Neural progenitor cell (in vitro differentiated cells): ENCODE measurements at regions not wholly inside any gene's neighbourhood (a gene's known extent, or its start where the extent isn't known, plus 50 kb on each side); places are given as distances from the start of the nearest gene placed in this dataset.

Experiments
- DNase-seq: peaks from one replicate; pipeline ENCODE4 v3.0.0-alpha.2; 2016; ENCODE audit warnings: low spot score
- H2AFZ ChIP-seq: fragments of 200-600 bp; sonication (generic); replicated peaks from 2 replicates; pipeline ENCODE4 v1.6.1; 2016; ENCODE audit warnings: antibody characterized with exemption
- H3F3A ChIP-seq: fragments of 200-600 bp; sonication (generic); 2 replicates; pipeline ENCODE4 v1.6.1; 2016; ENCODE audit warnings: antibody characterized with exemption, low read depth
- H3K27ac ChIP-seq: fragments of 200-600 bp; sonication (generic); 2 replicates; pipeline ENCODE4 v1.5.1; 2016; ENCODE audit warnings: mild to moderate bottlenecking
- H3K27me3 ChIP-seq: fragments of 200-600 bp; sonication (generic); 2 replicates; pipeline ENCODE4 v1.6.1; 2016; ENCODE audit warnings: mild to moderate bottlenecking, moderate library complexity
- H3K36me3 ChIP-seq: fragments of 200-600 bp; sonication (generic); 2 replicates; pipeline ENCODE4 v1.5.1; 2016
- H3K4me1 ChIP-seq: fragments of 200-600 bp; sonication (generic); 2 replicates; pipeline ENCODE4 v1.6.1; 2016; ENCODE audit warnings: mixed run types
- H3K4me2 ChIP-seq: fragments of 200-600 bp; sonication (generic); 2 replicates; pipeline ENCODE4 v1.6.1; 2016
- H3K4me3 ChIP-seq: fragments of 200-600 bp; sonication (generic); 2 replicates; pipeline ENCODE4 v1.5.1; 2016
- H3K79me2 ChIP-seq: fragments of 200-600 bp; sonication (generic); 2 replicates; pipeline ENCODE4 v1.6.1; 2016; ENCODE audit warnings: low read depth
- H3K9ac ChIP-seq: fragments of 200-600 bp; sonication (generic); 2 replicates; pipeline ENCODE4 v1.6.1; 2016
- H3K9me3 ChIP-seq: fragments of 200-600 bp; sonication (generic); 2 replicates; pipeline ENCODE4 v1.5.1; 2016; ENCODE audit warnings: low read depth
- H4K20me1 ChIP-seq: fragments of 200-600 bp; sonication (generic); 2 replicates; pipeline ENCODE4 v1.6.1; 2016; ENCODE audit warnings: low read depth
- H3K27ac Mint-ChIP-seq: 3 replicates; pipeline ENCODE4 v1.8.0; 2021; ENCODE audit warnings: mixed read lengths
- H3K27me3 Mint-ChIP-seq: 2 replicates; pipeline ENCODE4 v1.8.0; 2022; ENCODE audit warnings: low read depth, mild to moderate bottlenecking, inconsistent platforms, moderate library complexity, mixed read lengths; ENCODE audit not compliant: insufficient read depth
- H3K36me3 Mint-ChIP-seq: 3 replicates; pipeline ENCODE4 v1.8.0; 2021; ENCODE audit warnings: mixed read lengths
- H3K4me1 Mint-ChIP-seq: 3 replicates; pipeline ENCODE4 v1.8.0; 2021; ENCODE audit warnings: mixed read lengths
- H3K4me3 Mint-ChIP-seq: 3 replicates; pipeline ENCODE4 v1.8.0; 2021; ENCODE audit warnings: mild to moderate bottlenecking, moderate library complexity, mixed read lengths
- H3K9me3 Mint-ChIP-seq: 3 replicates; pipeline ENCODE4 v1.8.0; 2020; ENCODE audit warnings: mixed read lengths
- EZH2 ChIP-seq: fragments of 200-600 bp; sonication (generic); IDR thresholded peaks from 2 replicates; pipeline ENCODE4 v1.6.1; 2017; ENCODE audit warnings: antibody characterized with exemption, mild to moderate bottlenecking, moderate library complexity
- EZH2phosphoT487 ChIP-seq: fragments of 200-600 bp; sonication (generic); IDR thresholded peaks from 2 replicates; pipeline ENCODE4 v1.6.1; 2017; ENCODE audit warnings: antibody characterized with exemption
- TF ChIP-seq, protein P1 (sequence below): fragments of 200-600 bp; sonication (generic); IDR thresholded peaks from 2 replicates; pipeline ENCODE4 v1.5.1; 2017; ENCODE audit warnings: antibody characterized with exemption, mild to moderate bottlenecking

DNA sequence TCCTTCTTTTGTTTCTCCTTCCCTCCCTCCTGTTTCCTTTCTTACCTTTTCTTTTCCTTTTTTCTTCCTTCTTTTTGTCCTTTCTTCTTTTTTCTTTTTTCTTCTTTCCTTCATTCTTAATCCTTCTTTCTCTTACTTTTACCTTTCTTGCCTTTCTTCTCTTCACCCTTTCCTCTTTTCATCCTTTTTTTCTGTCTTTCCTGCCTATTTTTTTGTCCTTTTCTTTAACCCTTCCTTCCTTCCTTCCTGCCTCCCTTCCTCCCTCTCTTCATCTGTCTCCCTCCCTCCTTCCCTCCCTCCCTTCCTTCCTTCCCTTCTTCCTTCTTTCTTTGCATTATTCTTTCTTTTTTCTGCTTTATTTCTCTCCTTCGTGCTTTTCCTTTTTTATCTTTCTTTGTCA is 160.7 kb downstream of the AXIN2 start:
- H3K27ac ChIP-seq, result no peak overlapping the region
- no peak overlapping the region for H3K4me3 ChIP-seq
- no peaks in the 10 kb centered on the region for H4K20me1 ChIP-seq
- H3K27me3 ChIP-seq, result no peaks in the 10 kb centered on the region
- Mint-ChIP-seq H3K36me3 (no peaks in the 10 kb centered on the region), H3K4me3 (no peak overlapping the region), H3K9me3 (peaks cover 6% of the 10 kb centered on the region), H3K27me3 (peaks cover 4% of the 10 kb centered on the region), H3K27ac (no peak overlapping the region), H3K4me1 (peaks cover 16% of the 10 kb centered on the region)
- H2AFZ ChIP-seq, result no peak overlapping the region
- no peaks in the 10 kb centered on the region for H3K79me2 ChIP-seq
- no peaks in the 10 kb centered on the region for H3K36me3 ChIP-seq
- no peak overlapping the region for H3K4me2 ChIP-seq
- TF ChIP-seq EZH2 (no peak), EZH2phosphoT487 (no peak)
- TF ChIP-seq, protein P1, sequence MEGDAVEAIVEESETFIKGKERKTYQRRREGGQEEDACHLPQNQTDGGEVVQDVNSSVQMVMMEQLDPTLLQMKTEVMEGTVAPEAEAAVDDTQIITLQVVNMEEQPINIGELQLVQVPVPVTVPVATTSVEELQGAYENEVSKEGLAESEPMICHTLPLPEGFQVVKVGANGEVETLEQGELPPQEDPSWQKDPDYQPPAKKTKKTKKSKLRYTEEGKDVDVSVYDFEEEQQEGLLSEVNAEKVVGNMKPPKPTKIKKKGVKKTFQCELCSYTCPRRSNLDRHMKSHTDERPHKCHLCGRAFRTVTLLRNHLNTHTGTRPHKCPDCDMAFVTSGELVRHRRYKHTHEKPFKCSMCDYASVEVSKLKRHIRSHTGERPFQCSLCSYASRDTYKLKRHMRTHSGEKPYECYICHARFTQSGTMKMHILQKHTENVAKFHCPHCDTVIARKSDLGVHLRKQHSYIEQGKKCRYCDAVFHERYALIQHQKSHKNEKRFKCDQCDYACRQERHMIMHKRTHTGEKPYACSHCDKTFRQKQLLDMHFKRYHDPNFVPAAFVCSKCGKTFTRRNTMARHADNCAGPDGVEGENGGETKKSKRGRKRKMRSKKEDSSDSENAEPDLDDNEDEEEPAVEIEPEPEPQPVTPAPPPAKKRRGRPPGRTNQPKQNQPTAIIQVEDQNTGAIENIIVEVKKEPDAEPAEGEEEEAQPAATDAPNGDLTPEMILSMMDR, result no peak
- peaks cover 6% of the 10 kb centered on the region for H3K4me1 ChIP-seq
- no peak overlapping the region for H3K9ac ChIP-seq
- H3K9me3 ChIP-seq, result no peaks in the 10 kb centered on the region
- no peak for DNase-seq
- no peaks in the 10 kb centered on the region for H3F3A ChIP-seq

DNA sequence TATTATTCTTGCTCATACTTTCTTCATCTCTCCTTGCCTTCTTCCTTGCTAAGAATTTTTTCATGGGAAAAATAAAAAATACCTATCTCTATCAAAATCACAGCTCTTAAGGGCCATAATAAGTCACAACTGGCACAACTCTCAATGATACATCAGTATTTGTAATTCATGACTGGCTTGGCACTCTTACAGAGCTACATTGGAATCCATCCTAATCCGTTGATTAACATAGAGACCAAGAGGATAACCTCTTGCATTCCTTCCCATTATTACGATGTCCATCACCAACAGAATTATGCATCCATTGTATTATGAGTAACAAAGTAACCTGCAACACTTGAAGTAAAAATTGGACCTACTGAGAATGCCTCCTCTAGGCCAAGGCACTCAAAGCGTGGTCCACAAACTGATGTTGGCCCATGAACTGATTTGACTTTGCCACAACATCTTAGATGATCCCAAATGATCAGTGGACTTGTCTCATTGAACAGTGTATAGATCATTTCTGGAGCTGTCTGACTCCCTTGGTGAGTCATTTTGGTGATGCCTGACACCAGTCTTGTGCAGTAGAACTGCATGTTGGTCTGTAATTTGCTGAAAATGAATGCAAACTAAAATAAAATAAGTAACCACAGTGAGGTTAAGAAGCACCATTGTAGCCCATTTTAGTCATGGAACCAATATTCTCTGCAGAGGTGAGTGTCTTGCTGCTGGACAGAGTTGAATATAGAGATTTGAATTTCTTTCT is 163.2 kb downstream of the AXIN2 start:
- Histone ChIP-seq H3K4me3 (no peak overlapping the region), H3K79me2 (no peaks in the 10 kb centered on the region), H3K4me1 (no peaks in the 10 kb centered on the region), H3F3A (no peaks in the 10 kb centered on the region), H3K27ac (no peak overlapping the region), H3K9ac (no peak overlapping the region), H3K4me2 (no peak overlapping the region), H4K20me1 (no peaks in the 10 kb centered on the region), H3K9me3 (no peaks in the 10 kb centered on the region), H3K36me3 (no peaks in the 10 kb centered on the region), H3K27me3 (no peaks in the 10 kb centered on the region), H2AFZ (no peak overlapping the region)
- Mint-ChIP-seq H3K9me3 (peaks cover 6% of the 10 kb centered on the region), H3K4me3 (no peak overlapping the region), H3K4me1 (peaks cover 17% of the 10 kb centered on the region), H3K27me3 (peaks cover 3% of the 10 kb centered on the region), H3K27ac (no peak overlapping the region), H3K36me3 (no peaks in the 10 kb centered on the region)
- TF ChIP-seq EZH2 (no peak), EZH2phosphoT487 (no peak)
- TF ChIP-seq, protein P1, result no peak
- DNase-seq, result no peak

DNA sequence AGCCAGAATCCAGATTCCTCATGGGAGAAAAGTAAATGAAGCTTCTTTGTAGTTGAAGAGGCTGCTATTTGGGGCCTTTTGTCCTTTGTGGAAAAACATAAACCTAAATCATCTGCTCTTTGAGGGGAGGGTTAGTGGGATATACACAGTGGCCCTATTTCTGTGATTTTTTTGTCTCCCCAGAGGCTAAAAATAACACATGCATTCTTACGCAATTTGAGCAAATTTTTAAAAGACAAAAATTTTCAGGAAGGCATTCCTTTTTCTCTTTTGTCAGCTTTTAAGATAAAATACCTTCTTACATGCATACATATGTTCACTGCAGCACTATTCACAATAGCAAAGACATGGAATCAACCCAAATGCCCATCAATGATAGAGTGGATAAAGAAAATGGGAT is 165.5 kb downstream of the AXIN2 start:
- peaks cover 11% of the 10 kb centered on the region for H3K4me1 Mint-ChIP-seq

More for the DNA sequence above, 165.5 kb downstream of the AXIN2 start:
- no peaks in the 10 kb centered on the region for H4K20me1 ChIP-seq
- H3K4me1 ChIP-seq, result no peaks in the 10 kb centered on the region
- H3K4me2 ChIP-seq, result no peak overlapping the region
- H3K27ac Mint-ChIP-seq, result no peak overlapping the region
- H3K4me3 Mint-ChIP-seq, result no peak overlapping the region
- H3K27ac ChIP-seq, result no peak overlapping the region
- DNase-seq, result no peak
- no peak overlapping the region for H2AFZ ChIP-seq
- peaks cover 4% of the 10 kb centered on the region for H3K9me3 Mint-ChIP-seq
- H3K36me3 Mint-ChIP-seq, result no peaks in the 10 kb centered on the region
- no peak overlapping the region for H3K9ac ChIP-seq
- H3K36me3 ChIP-seq, result no peaks in the 10 kb centered on the region
- no peaks in the 10 kb centered on the region for H3K9me3 ChIP-seq
- H3F3A ChIP-seq, result no peaks in the 10 kb centered on the region
- peaks cover 3% of the 10 kb centered on the region for H3K27me3 Mint-ChIP-seq
- TF ChIP-seq, protein P1, result no peak
- no peak for TF ChIP-seq EZH2
- no peak for TF ChIP-seq EZH2phosphoT487
- no peak overlapping the region for H3K4me3 ChIP-seq
- H3K79me2 ChIP-seq, result no peaks in the 10 kb centered on the region
- no peaks in the 10 kb centered on the region for H3K27me3 ChIP-seq
